ENCODE measurements at regions not wholly inside any gene's neighbourhood (a gene's known extent, or its start where the extent isn't known, plus 50 kb on each side); places are given as distances from the start of the nearest gene placed in this dataset.

- no peak overlapping the region for H3K27ac Mint-ChIP-seq
- ChIA-PET CTCF (no interaction called here), POLR2A (interaction anchor here (0.6 kb wide), 1 partner anchor 76 kb away, joined by 3 read pairs; no protein-coding TSS in a partner anchor)
- peaks cover 46% of the 10 kb centered on the region for H3K27me3 Mint-ChIP-seq
- no peak for ATAC-seq
- H3K36me3 Mint-ChIP-seq (ENCODE audit: low read depth), result no peaks in the 10 kb centered on the region
- peaks cover 3% of the 10 kb centered on the region for H3K9me3 Mint-ChIP-seq
- H3K4me3 Mint-ChIP-seq, result no peak overlapping the region
- no peak for TF ChIP-seq CTCF (IDR thresholded peaks at IDR 0.05)
- H3K4me1 Mint-ChIP-seq (ENCODE audit: low read depth), result no peaks in the 10 kb centered on the region
- no peak for DNase-seq
- intact Hi-C loops (cut with micrococcal nuclease), result no loop called here
These were observed 102.4 kb downstream of the BARX1 start for GRCh38 chr9:93852728-93853127.

GRCh38 chr9:93846349-93846748, 108.8 kb downstream of the BARX1 start:
- Mint-ChIP-seq H3K4me1 (ENCODE audit: low read depth) (no peaks in the 10 kb centered on the region), H3K36me3 (ENCODE audit: low read depth) (no peaks in the 10 kb centered on the region), H3K27me3 (peaks cover 43% of the 10 kb centered on the region), H3K4me3 (no peak overlapping the region), H3K9me3 (no peaks in the 10 kb centered on the region), H3K27ac (no peak overlapping the region)
- TF ChIP-seq CTCF (IDR thresholded peaks at IDR 0.05), result no peak
- DNase-seq (no peak), ATAC-seq (no peak)
- POLR2A ChIA-PET, result no interaction called here
- CTCF ChIA-PET, result no interaction called here
- intact Hi-C loops (cut with micrococcal nuclease), result no loop called here

DNA sequence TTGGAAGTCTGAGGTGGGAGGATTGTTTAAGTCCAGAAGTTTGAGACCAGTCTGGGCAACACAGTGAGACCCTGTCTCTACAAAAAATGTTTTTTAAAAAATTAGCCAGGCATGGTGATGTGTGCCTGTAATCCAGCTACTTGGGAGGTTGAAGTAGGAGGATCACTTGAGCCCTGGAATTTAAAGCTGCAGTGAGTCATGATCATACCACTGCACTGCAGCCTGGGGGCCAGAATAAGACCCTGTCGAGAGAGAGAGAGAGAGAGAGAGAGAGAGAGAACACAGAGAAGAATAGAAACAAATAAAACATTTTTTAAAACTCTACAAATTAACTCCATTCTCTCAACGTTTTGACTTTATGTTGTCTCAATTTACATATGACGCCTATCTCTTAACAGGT, 111.8 kb downstream of the BARX1 start:
- H3K27me3 Mint-ChIP-seq, result peaks cover 30% of the 10 kb centered on the region

DNA sequence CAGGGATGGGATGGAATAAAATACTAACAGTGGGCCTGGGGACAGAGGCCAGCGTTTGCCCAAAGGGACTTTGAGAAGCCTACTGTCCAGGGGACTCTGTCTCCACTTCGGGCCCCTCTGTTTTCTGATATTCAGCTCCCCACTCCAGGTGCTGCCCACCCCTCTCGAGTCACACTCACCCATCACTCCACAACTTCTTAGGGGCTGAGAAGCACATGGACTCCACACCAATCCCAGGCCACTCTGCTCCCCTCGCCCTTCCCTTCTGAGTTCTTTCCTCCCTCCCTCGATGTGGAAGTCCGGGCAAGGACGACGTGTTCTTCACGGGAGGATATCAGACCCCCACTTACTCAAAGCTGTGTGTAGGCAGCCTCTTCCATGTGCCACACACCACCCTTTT, 124.5 kb downstream of the BARX1 start:
- CTCF ChIA-PET, result no interaction called here
- peaks cover 4% of the 10 kb centered on the region for H3K9me3 Mint-ChIP-seq
- no peak overlapping the region for H3K27ac Mint-ChIP-seq
- POLR2A ChIA-PET, result no interaction called here
- intact Hi-C loops (cut with micrococcal nuclease), result no loop called here
- no peaks in the 10 kb centered on the region for H3K36me3 Mint-ChIP-seq (ENCODE audit: low read depth)
- no peak for TF ChIP-seq CTCF (IDR thresholded peaks at IDR 0.05)
- H3K4me1 Mint-ChIP-seq (ENCODE audit: low read depth), result peaks cover 7% of the 10 kb centered on the region
- H3K4me3 Mint-ChIP-seq, result no peak overlapping the region
- DNase-seq (no peak), ATAC-seq (no peak)
- peaks cover 25% of the 10 kb centered on the region for H3K27me3 Mint-ChIP-seq

More for the DNA sequence above, 111.8 kb downstream of the BARX1 start:
- ChIA-PET POLR2A (no interaction called here), CTCF (no interaction called here)
- H3K36me3 Mint-ChIP-seq (ENCODE audit: low read depth), result no peaks in the 10 kb centered on the region
- no peak for DNase-seq
- ATAC-seq, result no peak
- no peaks in the 10 kb centered on the region for H3K9me3 Mint-ChIP-seq
- H3K4me1 Mint-ChIP-seq (ENCODE audit: low read depth), result no peaks in the 10 kb centered on the region
- TF ChIP-seq CTCF (IDR thresholded peaks at IDR 0.05), result no peak
- H3K4me3 Mint-ChIP-seq, result no peak overlapping the region
- H3K27ac Mint-ChIP-seq, result no peak overlapping the region
- intact Hi-C loops (cut with micrococcal nuclease), result no loop called here

GRCh38 chr9:93830012-93830596, 125.1 kb downstream of the BARX1 start:
- intact Hi-C loops (cut with micrococcal nuclease), result no loop called here
- peaks cover 4% of the 10 kb centered on the region for H3K9me3 Mint-ChIP-seq
- ChIA-PET CTCF (no interaction called here), POLR2A (no interaction called here)
- DNase-seq (no peak), ATAC-seq (no peak)
- no peak overlapping the region for H3K27ac Mint-ChIP-seq
- H3K27me3 Mint-ChIP-seq, result peaks cover 26% of the 10 kb centered on the region
- H3K4me3 Mint-ChIP-seq, result no peak overlapping the region
- H3K36me3 Mint-ChIP-seq (ENCODE audit: low read depth), result no peaks in the 10 kb centered on the region
- TF ChIP-seq CTCF (IDR thresholded peaks at IDR 0.05), result no peak
- H3K4me1 Mint-ChIP-seq (ENCODE audit: low read depth), result peaks cover 7% of the 10 kb centered on the region
